Upper lobe of right lung (tissue), 1 donor: ENCODE measurements at regions not wholly inside any gene's neighbourhood (a gene's known extent, or its start where the extent isn't known, plus 50 kb on each side); places are given as distances from the start of the nearest gene placed in this dataset.
"Not testable (repeated sequence)": the region's sequence is repeated elsewhere in the genome, so short reads cannot be mapped to it uniquely, and the experiment has no call there.

Experiments
- ATAC-seq: fragments of 200-7000 bp; cut with Tn5 transposase; one replicate; pipeline ENCODE4 v1.9.1; 2020; ENCODE audit warnings: mild to moderate bottlenecking, moderate library complexity
- DNase-seq: peaks from one replicate; pipeline ENCODE4 v3.0.0-alpha.2; 2020
- H3K27ac ChIP-seq: fragments of 200-600 bp; one replicate; pipeline ENCODE4 v1.8.0; 2022
- H3K27me3 ChIP-seq: fragments of 200-600 bp; one replicate; pipeline ENCODE4 v1.8.0; 2022; ENCODE audit warnings: mild to moderate bottlenecking
- H3K36me3 ChIP-seq: fragments of 200-600 bp; one replicate; pipeline ENCODE4 v1.8.0; 2022
- H3K4me1 ChIP-seq: fragments of 200-600 bp; one replicate; pipeline ENCODE4 v1.8.0; 2022
- H3K4me3 ChIP-seq: fragments of 200-600 bp; one replicate; pipeline ENCODE4 v1.8.0; 2022; ENCODE audit warnings: mild to moderate bottlenecking
- H3K9me3 ChIP-seq: fragments of 200-600 bp; one replicate; pipeline ENCODE4 v1.8.0; 2022
- intact Hi-C: fragments of 100-400 bp; cut with DNase I; formaldehyde crosslinking; loops from one replicate; pipeline ENCODE4 v1.11.0; 2022
- TF ChIP-seq, protein P1 (sequence below): fragments of 200-600 bp; IDR thresholded peaks from one replicate; pipeline ENCODE4 v1.8.0; 2022; ENCODE audit warnings: antibody characterized with exemption
- donor health status: DM: no; HTN: yes; CAD: no; lungs with severe emphysema.

DNA sequence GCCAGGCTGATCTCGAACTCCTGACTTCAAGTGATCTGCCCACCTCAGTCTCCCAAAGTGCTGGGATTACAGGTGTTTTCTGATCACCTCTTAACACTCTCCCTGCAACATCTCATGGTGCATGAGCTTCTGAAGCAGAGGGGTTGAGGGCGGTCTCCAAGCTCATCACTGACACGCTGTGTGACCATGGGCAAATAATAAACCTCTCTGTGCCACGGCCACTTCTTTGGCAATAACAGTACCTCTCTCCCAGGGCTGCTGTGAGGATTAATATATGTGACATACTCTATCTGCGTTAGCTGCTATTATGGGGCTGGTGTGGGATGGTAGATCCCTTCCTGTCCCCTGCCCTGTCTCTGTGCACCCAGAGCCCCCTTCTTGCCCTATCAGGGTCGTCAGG, 62.9 kb upstream of the LHX5 start:
- intact Hi-C loops: no loop called here
- DNase-seq (no peak), ATAC-seq (no peak)
- Histone ChIP-seq H3K4me3 (no peak overlapping the region), H3K4me1 (no peaks in the 10 kb centered on the region), H3K36me3 (no peaks in the 10 kb centered on the region), H3K27me3 (peaks cover 12% of the 10 kb centered on the region), H3K27ac (no peak overlapping the region), H3K9me3 (no peaks in the 10 kb centered on the region)
- TF ChIP-seq, protein P1, sequence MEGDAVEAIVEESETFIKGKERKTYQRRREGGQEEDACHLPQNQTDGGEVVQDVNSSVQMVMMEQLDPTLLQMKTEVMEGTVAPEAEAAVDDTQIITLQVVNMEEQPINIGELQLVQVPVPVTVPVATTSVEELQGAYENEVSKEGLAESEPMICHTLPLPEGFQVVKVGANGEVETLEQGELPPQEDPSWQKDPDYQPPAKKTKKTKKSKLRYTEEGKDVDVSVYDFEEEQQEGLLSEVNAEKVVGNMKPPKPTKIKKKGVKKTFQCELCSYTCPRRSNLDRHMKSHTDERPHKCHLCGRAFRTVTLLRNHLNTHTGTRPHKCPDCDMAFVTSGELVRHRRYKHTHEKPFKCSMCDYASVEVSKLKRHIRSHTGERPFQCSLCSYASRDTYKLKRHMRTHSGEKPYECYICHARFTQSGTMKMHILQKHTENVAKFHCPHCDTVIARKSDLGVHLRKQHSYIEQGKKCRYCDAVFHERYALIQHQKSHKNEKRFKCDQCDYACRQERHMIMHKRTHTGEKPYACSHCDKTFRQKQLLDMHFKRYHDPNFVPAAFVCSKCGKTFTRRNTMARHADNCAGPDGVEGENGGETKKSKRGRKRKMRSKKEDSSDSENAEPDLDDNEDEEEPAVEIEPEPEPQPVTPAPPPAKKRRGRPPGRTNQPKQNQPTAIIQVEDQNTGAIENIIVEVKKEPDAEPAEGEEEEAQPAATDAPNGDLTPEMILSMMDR: no peak

DNA sequence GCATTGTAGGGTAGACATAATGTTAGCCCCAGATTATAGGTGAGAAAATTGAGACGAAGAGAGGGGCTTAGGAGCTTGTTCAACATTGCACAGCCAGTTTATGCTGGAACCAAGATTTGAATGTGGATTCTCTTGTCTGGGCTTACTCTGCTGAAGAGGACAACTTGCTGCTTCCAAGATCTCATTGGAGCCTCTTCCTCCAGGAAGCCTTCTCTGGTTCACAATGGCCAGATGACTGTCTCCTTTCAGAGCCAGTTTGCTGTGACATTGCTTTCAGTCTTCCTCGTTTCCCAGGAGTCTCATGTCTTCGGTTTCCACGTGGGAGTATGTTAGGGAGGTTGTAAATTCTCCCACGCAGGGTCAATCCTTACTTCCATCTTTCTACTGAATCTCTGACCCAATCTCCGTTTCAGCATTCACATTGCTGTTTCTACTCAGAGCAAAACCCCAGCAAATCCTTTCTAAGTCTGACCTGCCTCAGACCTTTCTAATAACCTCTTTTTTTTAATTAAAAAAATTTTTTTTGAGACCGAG, 62.2 kb upstream of the LHX5 start:
- no peak overlapping the region for H3K4me3 ChIP-seq
- H3K27me3 ChIP-seq: peaks cover 19% of the 10 kb centered on the region
- no peak for DNase-seq
- H3K36me3 ChIP-seq: no peaks in the 10 kb centered on the region
- ATAC-seq: no peak
- intact Hi-C loops: no loop called here
- no peaks in the 10 kb centered on the region for H3K9me3 ChIP-seq
- TF ChIP-seq, protein P1: no peak
- no peak overlapping the region for H3K27ac ChIP-seq
- no peaks in the 10 kb centered on the region for H3K4me1 ChIP-seq

DNA sequence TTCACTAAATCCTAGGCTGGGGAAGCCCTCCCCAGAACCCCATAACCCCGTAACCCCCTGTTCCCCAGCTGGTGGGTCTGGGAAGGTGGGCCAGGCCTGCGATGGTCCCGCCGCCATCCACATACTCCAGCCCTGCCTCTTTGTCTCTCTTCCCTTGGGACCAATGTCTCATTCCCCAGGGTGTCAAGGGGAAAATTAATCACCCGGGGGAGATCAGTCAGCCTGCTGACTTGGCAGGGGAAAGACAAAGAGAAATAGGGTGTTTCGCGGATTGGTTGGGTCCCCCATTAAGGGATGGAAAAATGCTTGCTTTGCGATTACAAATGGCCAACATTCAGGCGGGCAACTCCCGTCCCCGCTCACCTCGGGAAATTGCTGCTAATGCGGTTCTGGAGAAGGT, 60.6 kb upstream of the LHX5 start:
- no peak overlapping the region for H3K4me3 ChIP-seq
- intact Hi-C loops: no loop called here
- TF ChIP-seq, protein P1: no peak
- H3K27ac ChIP-seq: no peak overlapping the region
- peaks cover 32% of the 10 kb centered on the region for H3K27me3 ChIP-seq
- ATAC-seq (no peak), DNase-seq (no peak)
- H3K36me3 ChIP-seq: no peaks in the 10 kb centered on the region
- H3K4me1 ChIP-seq: no peaks in the 10 kb centered on the region
- H3K9me3 ChIP-seq: no peaks in the 10 kb centered on the region

DNA sequence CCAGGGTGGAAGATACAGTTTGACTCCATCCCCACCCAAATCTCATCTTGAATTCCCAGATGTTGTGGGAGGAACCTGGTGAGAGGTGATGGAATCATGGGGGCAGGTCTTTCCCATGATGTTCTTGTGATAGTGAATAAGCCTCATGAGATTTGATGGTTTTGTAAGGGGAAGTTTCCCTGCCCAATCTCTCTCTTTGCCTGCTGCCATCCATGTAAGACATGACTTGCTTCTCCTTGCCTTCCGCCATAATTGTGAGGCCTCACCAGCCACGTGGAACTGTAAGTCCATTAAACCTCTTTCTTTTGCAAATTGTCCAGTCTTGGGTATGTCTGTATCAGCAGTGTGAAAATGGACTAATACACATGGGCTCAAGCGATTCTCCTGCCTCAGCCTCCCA, 59.4 kb upstream of the LHX5 start:
- DNase-seq, intact Hi-C loops, H3K4me3 ChIP-seq, H3K36me3 ChIP-seq, H3K4me1 ChIP-seq, H3K27ac ChIP-seq, H3K9me3 ChIP-seq, ATAC-seq: not testable (repeated sequence)
- H3K27me3 ChIP-seq: peaks cover 28% of the 10 kb centered on the region

DNA sequence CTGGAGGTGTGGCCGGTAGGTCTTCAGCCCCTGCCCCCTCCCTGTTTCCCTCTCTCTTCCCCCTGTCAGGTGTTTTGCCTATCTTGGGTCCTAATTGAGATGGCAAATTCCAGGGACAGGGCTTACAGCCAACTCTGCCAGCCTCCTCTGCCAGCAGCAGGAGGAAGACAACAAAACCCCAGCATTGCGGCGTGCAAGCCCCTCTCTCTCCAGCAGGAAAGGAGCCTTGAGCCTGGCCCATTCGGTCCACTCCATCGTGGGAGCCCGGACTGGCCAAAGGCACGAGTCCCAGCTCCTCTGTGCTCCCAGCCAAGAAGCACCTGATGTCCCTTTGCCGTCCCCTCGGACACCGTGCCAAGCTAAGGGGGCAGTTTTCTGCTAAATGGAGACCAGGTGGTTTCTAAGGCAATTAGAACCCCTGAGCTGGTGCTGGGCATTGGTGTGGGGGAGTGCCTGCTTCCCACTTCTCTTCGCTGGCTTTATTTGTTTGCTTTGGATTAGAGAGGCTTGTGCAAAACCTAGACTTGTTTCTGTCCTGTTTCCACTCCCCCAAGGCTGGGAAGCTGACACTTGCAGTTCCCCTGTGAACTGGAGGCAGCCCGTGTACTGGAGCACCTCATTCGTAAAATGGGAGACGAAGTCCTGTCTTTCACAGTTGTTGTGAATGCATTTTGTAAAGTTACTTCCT, 57.1 kb upstream of the LHX5 start:
- H3K9me3 ChIP-seq: no peaks in the 10 kb centered on the region
- H3K27me3 ChIP-seq: peaks cover 47% of the 10 kb centered on the region
- H3K27ac ChIP-seq: no peak overlapping the region
- ATAC-seq (no peak), DNase-seq (no peak)
- no peaks in the 10 kb centered on the region for H3K4me1 ChIP-seq
- no peak overlapping the region for H3K4me3 ChIP-seq
- intact Hi-C loops: no loop called here
- TF ChIP-seq, protein P1: no peak
- no peaks in the 10 kb centered on the region for H3K36me3 ChIP-seq

DNA sequence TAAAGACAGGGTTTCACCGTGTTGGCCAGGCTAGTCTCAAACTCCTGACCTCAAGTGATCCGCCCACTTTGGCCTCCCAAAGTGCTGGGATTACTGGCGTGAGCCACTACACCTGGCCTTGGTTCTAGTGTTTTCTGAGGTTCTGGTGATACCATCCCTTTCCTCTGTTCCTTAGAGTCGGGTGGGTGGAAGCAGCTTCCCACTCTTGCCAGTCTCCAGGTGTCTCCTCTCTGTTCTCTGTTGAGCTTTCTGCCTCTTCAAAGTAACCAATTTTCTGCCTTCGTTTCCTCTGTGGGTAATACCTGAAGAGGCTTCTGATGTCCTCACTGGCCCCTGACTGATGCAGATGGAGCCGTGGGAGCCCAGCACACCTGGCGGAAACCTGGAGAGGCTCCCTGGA, 53.4 kb upstream of the LHX5 start:
- no peaks in the 10 kb centered on the region for H3K9me3 ChIP-seq
- peaks cover 65% of the 10 kb centered on the region for H3K27me3 ChIP-seq
- no peaks in the 10 kb centered on the region for H3K4me1 ChIP-seq
- TF ChIP-seq, protein P1: no peak
- intact Hi-C loops: no loop called here
- no peaks in the 10 kb centered on the region for H3K36me3 ChIP-seq
- ATAC-seq (no peak), DNase-seq (no peak)
- no peak overlapping the region for H3K4me3 ChIP-seq
- no peak overlapping the region for H3K27ac ChIP-seq
